H1 (cell line): ENCODE measurements at regions not wholly inside any gene's neighbourhood (a gene's known extent, or its start where the extent isn't known, plus 50 kb on each side); places are given as distances from the start of the nearest gene placed in this dataset.

Source experiments
- CTCF ChIA-PET: fragments of 300-600 bp; sonication (Branson Sonifier 250); formaldehyde crosslinking; loops from one replicate; lab custom pipeline; 2021; ENCODE audit not compliant: partially characterized antibody; lab: Charles Lee
- POLR2A ChIA-PET: fragments of 300-600 bp; sonication (Branson Sonifier 250); formaldehyde crosslinking; loops from one replicate; lab custom pipeline; 2021; ENCODE audit warnings: inconsistent platforms; ENCODE audit not compliant: partially characterized antibody; lab: Charles Lee
- DNase-seq, 2 experiments: peaks; one replicate each; pipeline versions ENCODE4 v3.0.0 to v3.0.0-alpha.2; 2010 to 2022; ENCODE audit warnings: low spot score in 2 of 2, low read depth in 1 of 2, mixed read lengths in 1 of 2
- FAIRE-seq: peaks from 2 replicates; lab custom pipeline; 2011; peaks lifted over from hg19 to GRCh38; lab: Jason Lieb, UNC
- H2AFZ ChIP-seq: 2 replicates; pipeline ENCODE4 v1.8.1; 2012; ENCODE audit warnings: low read length, inconsistent platforms
- H2AK5ac ChIP-seq: 2 replicates; pipeline ENCODE4 v1.6.1; 2013; ENCODE audit warnings: low read depth, low read length
- H2BK120ac ChIP-seq: replicated peaks from 2 replicates; pipeline ENCODE3; 2013; ENCODE audit warnings: low read depth, low read length, inconsistent platforms
- H2BK12ac ChIP-seq: 2 replicates; pipeline ENCODE4 v1.6.1; 2013; ENCODE audit warnings: low read depth, low read length
- H2BK15ac ChIP-seq: 2 replicates; pipeline ENCODE4 v1.6.1; 2013; ENCODE audit warnings: low read length
- H2BK20ac ChIP-seq: 2 replicates; pipeline ENCODE4 v1.6.1; 2013; ENCODE audit warnings: low read length
- H2BK5ac ChIP-seq: 2 replicates; pipeline ENCODE4 v1.6.1; 2013; ENCODE audit warnings: low read depth, low read length
- H3K14ac ChIP-seq: 2 replicates; pipeline ENCODE4 v1.6.1; 2013; ENCODE audit warnings: inconsistent platforms; ENCODE audit not compliant: insufficient read length
- H3K18ac ChIP-seq: 2 replicates; pipeline ENCODE4 v1.6.1; 2013; ENCODE audit warnings: low read length; ENCODE audit errors: extremely low read depth
- H3K23ac ChIP-seq: 2 replicates; pipeline ENCODE4 v1.6.1; 2013; ENCODE audit warnings: inconsistent platforms; ENCODE audit not compliant: insufficient read length
- H3K23me2 ChIP-seq: 2 replicates; pipeline ENCODE4 v1.6.1; 2013; ENCODE audit warnings: low read depth, low read length
- H3K27ac ChIP-seq: 2 replicates; pipeline ENCODE4 v1.6.1; 2011; ENCODE audit warnings: low read depth, low read length, inconsistent platforms
- H3K27me3 ChIP-seq, 4 experiments: replicated peaks in 1 of 4; 1 replicate in 1 of 4; 2 replicates in 3 of 4; pipeline versions ENCODE4 v1.6.1 to v1.8.1; 2011 to 2013; ENCODE audit warnings: low read length in 3 of 4, mild to moderate bottlenecking in 3 of 4, inconsistent platforms in 2 of 4, mixed read lengths in 2 of 4, moderate library complexity in 1 of 4; ENCODE audit not compliant: control insufficient read depth in 3 of 4, insufficient read depth in 3 of 4; ENCODE audit errors: extremely low read depth in 1 of 4
- H3K36me3 ChIP-seq, 4 experiments: 2 replicates each; pipeline versions ENCODE4 v1.6.1 to v1.8.1; 2011 to 2013; ENCODE audit warnings: mild to moderate bottlenecking in 4 of 4, low read length in 3 of 4, moderate library complexity in 2 of 4, control low read depth in 1 of 4, inconsistent platforms in 1 of 4; ENCODE audit not compliant: insufficient read depth in 4 of 4, control insufficient read depth in 2 of 4
- H3K4ac ChIP-seq: replicated peaks from 2 replicates; pipeline ENCODE3; 2013; ENCODE audit warnings: low read length, low read depth, mixed read lengths, inconsistent platforms; ENCODE audit not compliant: insufficient read length
- H3K4me1 ChIP-seq, 4 experiments: replicated peaks in 1 of 4; 1 replicate in 1 of 4; 2 replicates in 3 of 4; pipeline versions ENCODE4 v1.6.1 to v1.8.1; 2011 to 2013; ENCODE audit warnings: low read length in 3 of 4, inconsistent platforms in 2 of 4, mixed read lengths in 1 of 4; ENCODE audit not compliant: insufficient read depth in 4 of 4, control insufficient read depth in 3 of 4
- H3K4me2 ChIP-seq, 2 experiments: 2 replicates each; pipeline versions ENCODE4 v1.6.1 to v1.8.1; 2011 to 2013; ENCODE audit warnings: low read depth in 2 of 2, low read length in 2 of 2, control low read depth in 1 of 2, inconsistent platforms in 1 of 2, mild to moderate bottlenecking in 1 of 2; ENCODE audit not compliant: insufficient read depth in 1 of 2
- H3K4me3 ChIP-seq, 4 experiments: fragments of 200-600, 300-600 bp in 1 of 4; sonication (generic), shearing (Covaris generic), sonication (Bioruptor Twin) in 1 of 4; 2 replicates each; pipeline versions ENCODE4 v1.5.1 to v1.8.1; 2011 to 2016; ENCODE audit warnings: low read length in 4 of 4, low read depth in 3 of 4, control low read depth in 2 of 4, inconsistent platforms in 2 of 4, mild to moderate bottlenecking in 2 of 4, mixed read lengths in 1 of 4, moderate library complexity in 1 of 4; ENCODE audit not compliant: insufficient read depth in 2 of 4; ENCODE audit errors: extremely low read depth in 1 of 4
- H3K56ac ChIP-seq: replicated peaks from 2 replicates; pipeline ENCODE3; 2013; ENCODE audit warnings: low read depth, mild to moderate bottlenecking, mixed read lengths, low read length, inconsistent platforms; ENCODE audit not compliant: insufficient read length
- H3K79me1 ChIP-seq: 2 replicates; pipeline ENCODE4 v1.6.1; 2013; ENCODE audit warnings: low read depth, low read length, control low read depth
- H3K79me2 ChIP-seq, 2 experiments: 2 replicates each; pipeline versions ENCODE4 v1.6.1 to v1.8.1; 2012 to 2013; ENCODE audit warnings: low read length in 2 of 2, mild to moderate bottlenecking in 2 of 2, inconsistent platforms in 1 of 2; ENCODE audit not compliant: insufficient read depth in 2 of 2, control insufficient read depth in 1 of 2
- H3K9ac ChIP-seq, 4 experiments: replicated peaks in 1 of 4; 1 replicate in 1 of 4; 2 replicates in 3 of 4; pipeline versions ENCODE4 v1.6.1 to v1.8.1; 2011 to 2013; ENCODE audit warnings: low read depth in 3 of 4, low read length in 3 of 4, control low read depth in 2 of 4, mild to moderate bottlenecking in 2 of 4, moderate library complexity in 2 of 4, inconsistent platforms in 1 of 4; ENCODE audit errors: extremely low read depth in 1 of 4
- H3K9me3 ChIP-seq, 2 experiments: 2 replicates each; pipeline versions ENCODE4 v1.6.1 to v1.8.1; 2012 to 2013; ENCODE audit warnings: mild to moderate bottlenecking in 2 of 2, moderate library complexity in 2 of 2, control low read depth in 1 of 2, inconsistent platforms in 1 of 2, low read depth in 1 of 2, low read length in 1 of 2, mixed read lengths in 1 of 2; ENCODE audit not compliant: insufficient read depth in 2 of 2
- H4K20me1 ChIP-seq, 2 experiments: replicated peaks in 1 of 2; 2 replicates each; pipeline versions ENCODE3 to v1.8.1; 2011 to 2013; ENCODE audit warnings: inconsistent platforms in 2 of 2, low read length in 2 of 2, mild to moderate bottlenecking in 1 of 2; ENCODE audit not compliant: insufficient read depth in 2 of 2, control insufficient read depth in 1 of 2
- H4K5ac ChIP-seq: 2 replicates; pipeline ENCODE4 v1.6.1; 2013; ENCODE audit warnings: low read length, low read depth, mixed read lengths, inconsistent platforms; ENCODE audit not compliant: insufficient read length
- H4K8ac ChIP-seq: 2 replicates; pipeline ENCODE4 v1.8.0; 2013; ENCODE audit warnings: mild to moderate bottlenecking, moderate library complexity, low read length, inconsistent platforms; ENCODE audit not compliant: insufficient read depth; ENCODE audit errors: extremely low read depth
- H4K91ac ChIP-seq: replicated peaks from 2 replicates; pipeline ENCODE3; 2013; ENCODE audit warnings: low read length, mixed read lengths, inconsistent platforms; ENCODE audit not compliant: insufficient read length
- SIRT6 ChIP-seq: IDR thresholded peaks from one replicate; pipeline ENCODE4 v1.7.1; 2012; ENCODE audit warnings: low read length, inconsistent platforms
- WGBS, 2 experiments: shearing (Covaris generic) in 1 of 2; methylation state at CpG; one replicate each; pipeline versions ENCODE4 v1.1.6 to v1.1.7; 2013 to 2015; ENCODE audit warnings: low lambda C conversion rate in 2 of 2, mixed read lengths in 2 of 2, inconsistent platforms in 1 of 2, low coverage in 1 of 2, missing lambda C conversion rate in 1 of 2; ENCODE audit not compliant: insufficient replicate concordance in 2 of 2, insufficient coverage in 1 of 2, insufficient read length in 1 of 2; ENCODE audit errors: extremely low coverage in 1 of 2, missing lambda C conversion rate in 1 of 2; 5-methylcytosine and 5-hydroxymethylcytosine counted together

GRCh38 chrX:123108513-123109427 lies 75.3 kb upstream of the GRIA3 start:
- 100% methylated on average over 3 of the region's 4 CpGs; no CpG with 5 or more reads in 1 of the 2 experiments for WGBS, 2 experiments
- H3K4me1 ChIP-seq, result no peaks in the 10 kb centered on the region
- no peak overlapping the region for H2BK20ac ChIP-seq
- ChIA-PET CTCF (no interaction called here), POLR2A (no interaction called here)
- H3K36me3 ChIP-seq, result no peaks in the 10 kb centered on the region
- H2AK5ac ChIP-seq, result no peak overlapping the region
- FAIRE-seq (no peak), DNase-seq (no peak)
- no peaks in the 10 kb centered on the region for H4K20me1 ChIP-seq
- no peaks in the 10 kb centered on the region for H3K79me1 ChIP-seq
- H3K23ac ChIP-seq, result no peak overlapping the region
- no peak overlapping the region for H3K18ac ChIP-seq
- no peak overlapping the region for H4K91ac ChIP-seq
- H3K9me3 ChIP-seq, result no peaks in the 10 kb centered on the region
- H3K4ac ChIP-seq, result no peak overlapping the region
- H3K56ac ChIP-seq, result no peak overlapping the region
- H3K27ac ChIP-seq, result no peak overlapping the region
- no peaks in the 10 kb centered on the region for H3K23me2 ChIP-seq
- no peak overlapping the region for H2BK120ac ChIP-seq
- H2AFZ ChIP-seq, result no peak overlapping the region
- H4K5ac ChIP-seq, result no peak overlapping the region
- H3K4me3 ChIP-seq, result no peak overlapping the region
- H3K9ac ChIP-seq, result no peak overlapping the region
- no peaks in the 10 kb centered on the region for H3K27me3 ChIP-seq
- no peak overlapping the region for H3K4me2 ChIP-seq
- no peak overlapping the region for H2BK12ac ChIP-seq
- no peak overlapping the region for H3K14ac ChIP-seq
- H3K79me2 ChIP-seq, result no peaks in the 10 kb centered on the region
- no peak overlapping the region for H4K8ac ChIP-seq
- no peak overlapping the region for H2BK5ac ChIP-seq
- H2BK15ac ChIP-seq, result no peak overlapping the region
- no peak for TF ChIP-seq SIRT6
